GM21515 (cell line): ENCODE measurements at regions not wholly inside any gene's neighbourhood (a gene's known extent, or its start where the extent isn't known, plus 50 kb on each side); places are given as distances from the start of the nearest gene placed in this dataset.
"Not testable (repeated sequence)": the region's sequence is repeated elsewhere in the genome, so short reads cannot be mapped to it uniquely, and the experiment has no call there.

ENCODE experiments used
- ATAC-seq: cut with Tn5 transposase; IDR thresholded peaks from one replicate; pipeline ENCODE4 v1.9.1; 2021; ENCODE audit not compliant: unreplicated experiment

DNA sequence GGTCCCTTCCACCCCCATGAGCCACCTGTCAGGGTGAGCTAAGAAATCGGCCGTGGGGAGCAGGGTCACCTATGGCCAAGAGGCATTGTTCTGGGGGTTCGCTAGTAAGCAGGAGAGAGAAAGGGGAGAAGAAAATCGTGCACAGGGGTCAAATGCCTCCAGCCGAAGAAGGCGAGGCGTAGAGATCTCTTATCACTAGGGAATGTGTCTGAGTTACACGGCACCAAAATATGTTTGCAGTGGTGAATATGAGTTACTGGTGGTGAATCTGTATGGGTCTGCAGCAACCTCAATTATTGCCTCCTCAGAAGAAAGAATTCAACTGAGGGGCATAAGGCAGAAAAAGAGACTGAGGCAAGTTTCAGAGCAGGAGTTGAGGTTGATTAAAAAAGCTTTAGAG, 54.2 kb upstream of the RABGAP1L start:
- no peak for ATAC-seq

DNA sequence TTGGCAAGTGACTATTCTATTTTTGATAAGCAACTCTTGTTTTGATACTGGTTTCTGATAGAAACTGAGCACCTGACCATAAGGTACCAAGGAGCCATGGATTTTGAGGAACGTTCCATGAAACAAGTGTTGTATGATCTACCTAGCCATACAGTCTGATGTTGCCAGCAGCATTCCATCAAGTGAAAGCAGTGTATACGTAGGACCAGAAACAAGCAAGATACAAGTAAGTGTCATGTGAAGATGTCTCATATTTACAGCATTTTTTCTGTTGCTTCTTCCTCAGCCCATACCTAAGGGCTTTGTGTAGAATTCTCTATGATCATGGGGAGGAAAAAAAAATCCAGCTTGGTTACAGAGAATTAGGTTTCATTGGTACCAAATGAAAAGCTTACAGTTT, 55.6 kb upstream of the RABGAP1L start:
- no peak for ATAC-seq

DNA sequence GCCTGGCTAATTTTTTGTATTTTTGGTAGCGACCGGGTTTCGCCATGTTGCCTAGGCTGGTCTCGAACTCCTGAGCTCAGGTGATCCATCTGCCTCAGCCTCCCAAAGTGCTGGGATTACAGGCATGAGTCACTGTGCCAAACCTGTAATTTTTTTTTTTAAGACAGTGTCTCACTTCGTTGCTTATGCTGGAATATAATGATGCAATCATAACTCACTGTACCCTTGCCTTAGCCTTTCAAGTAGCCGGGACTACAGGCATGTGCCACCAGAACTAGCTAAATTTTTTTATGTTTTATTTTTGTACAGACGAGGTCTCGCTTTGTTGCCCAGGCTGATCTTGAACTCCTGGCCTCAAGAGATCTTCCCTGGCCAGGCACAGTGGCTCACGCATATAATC, 57.3 kb upstream of the RABGAP1L start:
- ATAC-seq: not testable (repeated sequence)

DNA sequence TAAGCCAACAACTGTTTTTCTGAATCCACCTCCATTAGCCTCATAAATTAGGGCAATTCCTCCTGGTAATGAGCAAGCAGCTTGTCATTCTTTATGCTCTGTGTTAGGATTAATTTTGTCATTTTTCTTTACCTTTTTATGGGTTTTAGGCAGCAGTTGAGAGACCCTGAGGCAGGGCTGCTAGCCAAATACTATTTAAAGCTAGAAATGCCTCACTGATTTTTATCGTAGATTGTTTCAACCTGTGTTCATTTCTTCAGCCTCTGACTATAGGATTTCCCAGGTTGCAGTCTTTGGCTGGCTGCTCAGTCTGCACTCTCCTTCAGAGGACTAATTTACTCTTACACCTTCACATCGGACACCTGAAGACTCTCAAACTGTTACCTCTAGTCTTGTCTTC, 61.9 kb upstream of the RABGAP1L start:
- no peak for ATAC-seq

DNA sequence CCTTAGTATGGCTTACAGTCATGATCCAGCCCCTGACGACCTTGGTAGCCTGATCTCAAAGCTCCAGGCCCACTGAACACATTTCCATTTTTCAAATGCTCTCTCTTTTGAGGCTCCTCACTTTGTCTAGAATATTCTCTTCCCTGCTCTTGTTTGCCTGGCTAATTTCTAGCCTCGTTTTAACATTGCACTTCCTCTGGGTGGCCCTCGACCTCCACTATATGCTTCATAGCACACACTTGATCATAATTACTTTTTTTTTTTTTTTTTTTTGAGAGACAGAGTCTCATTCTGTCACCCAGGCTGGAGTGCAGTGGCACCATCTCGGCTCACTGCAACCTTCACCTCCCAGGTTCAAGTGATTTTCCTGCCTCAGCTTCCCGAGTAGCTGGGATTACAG, 65.5 kb upstream of the RABGAP1L start:
- ATAC-seq: peak; percentile 61

DNA sequence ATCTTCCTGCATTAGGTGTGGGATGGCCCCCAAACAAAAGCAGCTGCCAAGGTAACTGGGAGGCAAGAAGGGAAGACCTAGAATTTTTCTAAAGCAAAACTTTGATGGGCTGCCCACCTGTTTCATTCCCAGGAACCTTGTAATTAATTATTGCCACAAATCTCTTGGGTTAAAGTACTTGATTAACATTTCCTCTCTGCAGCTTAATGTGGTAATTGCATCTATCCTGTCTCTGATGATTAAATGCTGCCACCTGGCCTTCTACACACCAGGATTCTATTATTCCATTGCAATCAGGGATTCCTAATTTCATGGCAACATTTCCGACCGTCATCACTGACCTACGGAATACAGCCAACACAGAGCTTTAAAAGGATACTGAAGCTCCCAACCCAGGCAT, 68.3 kb upstream of the RC3H1 start:
- ATAC-seq: no peak

DNA sequence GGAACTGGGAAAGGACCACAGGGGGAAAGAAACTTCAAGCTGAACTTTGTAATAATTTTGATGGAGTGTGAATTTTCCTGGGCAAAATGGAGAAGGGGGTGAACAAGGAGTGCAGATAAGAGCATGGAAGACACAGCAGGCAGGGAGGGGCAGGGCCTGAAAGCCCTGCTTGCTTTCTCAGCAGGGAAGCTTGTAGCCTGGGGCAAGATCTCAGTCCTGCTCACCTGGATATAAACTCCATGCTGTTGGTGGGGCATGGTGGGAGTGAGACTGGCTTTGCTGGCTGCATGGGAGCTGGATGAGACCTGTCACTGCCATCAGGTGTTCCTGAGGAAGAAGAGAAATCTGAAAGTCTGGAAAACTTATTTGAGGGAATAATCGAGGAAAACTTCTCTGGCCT, 58.7 kb upstream of the RC3H1 start:
- ATAC-seq: no peak

DNA sequence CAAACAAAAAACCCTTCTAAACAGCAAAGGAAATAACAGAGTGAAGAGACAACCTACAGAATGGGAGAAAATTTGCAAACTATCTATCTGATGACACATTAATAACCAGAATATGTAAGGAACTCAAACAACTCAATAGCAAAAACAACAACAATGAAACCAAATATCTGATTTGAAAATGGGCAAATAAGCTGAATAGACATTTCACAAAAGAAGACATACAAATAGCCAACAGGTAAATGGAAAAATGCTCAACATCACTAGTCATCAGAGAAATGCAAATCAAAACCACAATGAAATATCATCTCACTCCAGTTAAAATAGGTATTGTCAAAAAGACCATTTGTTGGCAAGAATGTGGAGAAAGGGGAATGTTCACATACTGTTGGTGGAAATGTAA, 57.6 kb upstream of the RC3H1 start:
- no peak for ATAC-seq

DNA sequence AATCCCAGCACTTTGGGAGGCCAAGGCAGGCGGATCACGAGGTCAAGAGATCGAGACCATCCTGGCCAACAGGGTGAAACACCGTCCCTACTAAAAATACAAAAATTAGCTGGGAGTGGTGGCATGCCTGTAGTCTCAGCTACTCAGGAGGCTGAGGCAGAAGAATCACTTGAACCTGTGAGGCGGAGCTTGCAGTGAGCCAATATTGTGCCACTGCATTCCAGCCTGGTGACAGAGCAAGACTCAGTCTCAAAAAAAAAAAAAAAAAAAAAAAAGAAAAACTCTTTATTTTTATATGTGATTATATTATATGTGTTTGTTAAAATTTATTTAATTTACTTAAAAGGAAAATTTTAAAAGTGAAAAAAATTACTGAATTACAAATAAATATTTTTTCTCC, 56.8 kb upstream of the RC3H1 start:
- ATAC-seq: not testable (repeated sequence)

DNA sequence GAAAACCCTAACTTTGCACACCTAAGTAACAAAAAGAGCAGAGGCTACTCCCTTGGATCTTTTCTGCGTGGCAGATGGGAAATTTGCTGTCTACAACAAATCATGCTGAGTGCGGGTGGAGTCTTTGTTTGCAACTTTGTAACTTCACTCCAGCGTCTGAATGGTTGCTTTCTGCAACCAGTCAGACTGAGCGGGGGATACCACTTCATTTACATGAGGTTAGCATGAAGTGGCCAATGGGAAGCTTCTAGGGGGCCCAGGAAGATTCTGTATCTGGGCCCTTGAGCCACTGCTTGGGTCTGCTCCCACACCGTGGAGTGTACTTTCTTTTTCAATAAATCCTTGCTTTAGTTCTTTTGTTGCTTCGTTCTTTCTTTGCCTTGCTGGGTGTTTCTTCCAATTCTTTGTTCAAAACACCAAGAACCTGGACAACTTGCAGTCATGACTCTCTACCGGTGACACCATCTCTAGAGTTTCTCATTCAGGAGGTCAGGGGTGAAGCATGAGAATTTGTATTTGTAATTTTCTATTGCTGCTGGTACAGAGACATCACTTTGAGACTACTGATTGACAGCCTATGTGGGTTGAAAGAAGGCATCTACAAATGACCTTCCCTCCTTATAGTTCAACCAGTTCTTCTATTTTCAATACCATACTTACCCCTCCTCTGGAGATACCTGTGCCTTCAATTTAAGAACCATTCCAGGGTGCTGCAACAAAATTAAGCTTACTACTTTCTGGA, 55.8 kb upstream of the RC3H1 start:
- no peak for ATAC-seq

DNA sequence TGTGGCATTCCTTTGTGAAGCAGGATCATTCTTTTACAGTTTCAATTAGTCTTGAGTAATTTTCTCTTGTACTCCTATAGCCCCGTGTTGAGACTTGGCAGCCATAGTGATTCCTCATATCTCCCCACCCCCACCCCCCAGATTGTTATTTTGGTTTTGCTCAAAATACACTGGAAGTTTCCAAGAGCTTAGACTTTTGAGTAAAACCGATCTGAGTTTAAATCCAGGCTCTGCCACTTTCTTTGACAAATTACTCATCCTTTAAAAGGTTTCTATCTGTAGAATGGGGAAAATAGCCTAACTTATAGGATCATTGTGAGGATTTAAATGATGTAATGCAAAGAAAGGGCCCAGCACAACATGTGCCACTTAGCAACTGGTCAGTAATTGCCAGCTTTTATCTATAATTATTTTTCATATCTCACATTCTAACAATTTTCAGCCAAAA, 53.1 kb upstream of the RC3H1 start:
- ATAC-seq: no peak

DNA sequence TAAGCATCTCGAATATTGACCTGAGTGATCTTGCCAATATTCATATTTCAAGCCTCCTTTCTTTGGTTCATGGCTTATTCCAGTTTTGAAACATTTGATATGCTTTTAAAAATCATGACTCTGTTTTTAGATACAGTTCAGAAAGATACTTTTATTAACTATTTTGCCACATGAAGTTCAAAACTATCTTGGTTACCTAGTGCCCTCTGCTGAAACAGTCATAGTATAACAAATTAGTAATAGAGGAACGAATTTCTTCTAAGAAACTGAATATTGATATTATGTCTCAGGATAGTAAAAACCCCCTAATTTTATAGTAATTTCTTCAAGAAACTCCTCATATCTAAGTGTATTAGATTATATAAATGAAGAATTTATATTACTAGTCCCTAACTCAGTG, 52.6 kb upstream of the RC3H1 start:
- no peak for ATAC-seq

DNA sequence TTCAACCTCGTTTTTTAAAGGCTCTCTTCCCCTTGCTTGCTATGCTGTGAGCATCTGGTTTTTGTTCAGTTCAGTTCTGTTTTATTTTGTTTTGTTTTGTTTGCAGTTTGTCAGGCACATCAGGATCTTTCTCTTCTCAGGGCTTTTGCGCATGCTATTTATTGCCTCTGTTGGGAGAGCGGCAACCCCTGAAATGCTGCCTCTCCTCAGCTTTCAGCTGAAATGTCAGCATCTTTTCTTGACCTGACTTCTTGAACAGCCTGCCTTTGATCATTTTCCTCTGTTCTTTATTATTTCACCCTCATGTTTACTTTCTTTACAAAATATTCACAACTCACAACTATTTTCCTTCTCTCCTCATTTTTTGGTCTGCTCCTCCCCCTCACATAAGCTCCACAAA, 50.4 kb upstream of the RC3H1 start:
- ATAC-seq: no peak
